Hematopoietic multipotent progenitor cell treated with erythropoietin and hydrocortisone succinate and interleukin-3 and kit ligand, for 4 days (in vitro differentiated cells): ENCODE measurements at regions not wholly inside any gene's neighbourhood (a gene's known extent, or its start where the extent isn't known, plus 50 kb on each side); places are given as distances from the start of the nearest gene placed in this dataset.
"Not testable (repeated sequence)": the region's sequence is repeated elsewhere in the genome, so short reads cannot be mapped to it uniquely, and the experiment has no call there.

ENCODE experiments used
- DNase-seq: peaks from one replicate; pipeline ENCODE4 v3.0.0-alpha.2; 2015

GRCh38 chr6:78515271-78515670 lies 352.1 kb upstream of the IRAK1BP1 start:
- no peak for DNase-seq

GRCh38 chr6:78517399-78517798 lies 350.0 kb upstream of the IRAK1BP1 start:
- no peak for DNase-seq

GRCh38 chr6:78523622-78524021 lies 343.7 kb upstream of the IRAK1BP1 start:
- DNase-seq: no peak

- DNase-seq: no peak
Observed at GRCh38 chr6:78525976-78526375, 341.4 kb upstream of the IRAK1BP1 start.

GRCh38 chr6:78526432-78526831 lies 340.9 kb upstream of the IRAK1BP1 start:
- no peak for DNase-seq

GRCh38 chr6:78528926-78529325 lies 338.4 kb upstream of the IRAK1BP1 start:
- no peak for DNase-seq

GRCh38 chr6:78530208-78530607 lies 337.1 kb upstream of the IRAK1BP1 start:
- DNase-seq: no peak

GRCh38 chr6:78533426-78533825 lies 333.9 kb upstream of the IRAK1BP1 start:
- DNase-seq: no peak

- no peak for DNase-seq
Observed at GRCh38 chr6:78533876-78534275, 333.5 kb upstream of the IRAK1BP1 start.

GRCh38 chr6:78538002-78538401 lies 329.3 kb upstream of the IRAK1BP1 start:
- no peak for DNase-seq

GRCh38 chr6:78547636-78548035 lies 319.7 kb upstream of the IRAK1BP1 start:
- DNase-seq: not testable (repeated sequence)

- no peak for DNase-seq
Observed at GRCh38 chr6:78551361-78551760, 316.0 kb upstream of the IRAK1BP1 start.

GRCh38 chr6:78552435-78552834 lies 314.9 kb upstream of the IRAK1BP1 start:
- DNase-seq: no peak

- no peak for DNase-seq
Observed at GRCh38 chr6:78554341-78554740, 313.0 kb upstream of the IRAK1BP1 start.

GRCh38 chr6:78559056-78559455 lies 308.3 kb upstream of the IRAK1BP1 start:
- no peak for DNase-seq

- no peak for DNase-seq
Observed at GRCh38 chr6:78561015-78561414, 306.3 kb upstream of the IRAK1BP1 start.

- DNase-seq: no peak
Observed at GRCh38 chr6:78565997-78566396, 301.4 kb upstream of the IRAK1BP1 start.

- no peak for DNase-seq
Observed at GRCh38 chr6:78570044-78570443, 297.3 kb upstream of the IRAK1BP1 start.

- DNase-seq: no peak
Observed at GRCh38 chr6:78577585-78577984, 289.8 kb upstream of the IRAK1BP1 start.

- DNase-seq: no peak
Observed at GRCh38 chr6:78578430-78578829, 288.9 kb upstream of the IRAK1BP1 start.

GRCh38 chr6:78580923-78581322 lies 286.4 kb upstream of the IRAK1BP1 start:
- DNase-seq: no peak

GRCh38 chr6:78583079-78583478 lies 284.3 kb upstream of the IRAK1BP1 start:
- DNase-seq: no peak

GRCh38 chr6:78589436-78589835 lies 277.9 kb upstream of the IRAK1BP1 start:
- DNase-seq: no peak

GRCh38 chr6:78593898-78594667 lies 273.3 kb upstream of the IRAK1BP1 start:
- no peak for DNase-seq

GRCh38 chr6:78594668-78595066 lies 272.7 kb upstream of the IRAK1BP1 start:
- DNase-seq: no peak
